GM13977 (cell line): ENCODE measurements at regions not wholly inside any gene's neighbourhood (a gene's known extent, or its start where the extent isn't known, plus 50 kb on each side); places are given as distances from the start of the nearest gene placed in this dataset.

Experiments
- DNase-seq: peaks from one replicate; pipeline ENCODE4 v3.0.0; 2012; ENCODE audit warnings: low spot score
- in situ Hi-C: fragments of 300-500 bp; cut with MboI; formaldehyde crosslinking; loops from one replicate; pipeline ENCODE4 v1.12.0; 2022; ENCODE audit warnings: low sequenced_read_pairs, low pct_unique_long_range_greater_than_20kb, mixed read lengths, inconsistent platforms; ENCODE audit not compliant: unreplicated experiment
- TF ChIP-seq, protein P1 (sequence below): IDR thresholded peaks from 2 replicates; pipeline ENCODE4 v1.5.1; 2012; ENCODE audit warnings: mild to moderate bottlenecking, control low read depth; ENCODE audit not compliant: insufficient read depth; ENCODE audit errors: extremely low read depth, missing control alignments

DNA sequence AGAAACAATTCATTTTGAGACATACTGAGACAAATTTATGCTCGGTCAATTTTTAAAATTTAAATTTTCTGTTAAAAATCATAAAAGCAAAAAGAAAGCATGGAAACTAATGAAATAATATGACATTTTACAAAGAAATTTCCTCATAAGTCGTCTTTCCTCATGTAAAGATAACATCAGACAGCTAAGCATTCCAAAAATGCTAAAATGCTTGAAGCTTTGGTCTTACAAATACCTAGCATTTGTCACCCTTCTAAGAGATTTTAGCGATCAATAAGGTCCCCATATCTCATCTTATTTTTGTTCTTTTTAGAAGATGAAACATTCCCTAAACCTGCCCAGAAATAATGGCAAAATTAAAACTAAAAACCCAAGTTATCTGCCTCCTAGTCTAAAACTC is 68.5 kb upstream of the FREM2 start:
- in situ Hi-C loops: no loop called here
- no peak for DNase-seq
- TF ChIP-seq, protein P1, sequence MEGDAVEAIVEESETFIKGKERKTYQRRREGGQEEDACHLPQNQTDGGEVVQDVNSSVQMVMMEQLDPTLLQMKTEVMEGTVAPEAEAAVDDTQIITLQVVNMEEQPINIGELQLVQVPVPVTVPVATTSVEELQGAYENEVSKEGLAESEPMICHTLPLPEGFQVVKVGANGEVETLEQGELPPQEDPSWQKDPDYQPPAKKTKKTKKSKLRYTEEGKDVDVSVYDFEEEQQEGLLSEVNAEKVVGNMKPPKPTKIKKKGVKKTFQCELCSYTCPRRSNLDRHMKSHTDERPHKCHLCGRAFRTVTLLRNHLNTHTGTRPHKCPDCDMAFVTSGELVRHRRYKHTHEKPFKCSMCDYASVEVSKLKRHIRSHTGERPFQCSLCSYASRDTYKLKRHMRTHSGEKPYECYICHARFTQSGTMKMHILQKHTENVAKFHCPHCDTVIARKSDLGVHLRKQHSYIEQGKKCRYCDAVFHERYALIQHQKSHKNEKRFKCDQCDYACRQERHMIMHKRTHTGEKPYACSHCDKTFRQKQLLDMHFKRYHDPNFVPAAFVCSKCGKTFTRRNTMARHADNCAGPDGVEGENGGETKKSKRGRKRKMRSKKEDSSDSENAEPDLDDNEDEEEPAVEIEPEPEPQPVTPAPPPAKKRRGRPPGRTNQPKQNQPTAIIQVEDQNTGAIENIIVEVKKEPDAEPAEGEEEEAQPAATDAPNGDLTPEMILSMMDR: no peak

DNA sequence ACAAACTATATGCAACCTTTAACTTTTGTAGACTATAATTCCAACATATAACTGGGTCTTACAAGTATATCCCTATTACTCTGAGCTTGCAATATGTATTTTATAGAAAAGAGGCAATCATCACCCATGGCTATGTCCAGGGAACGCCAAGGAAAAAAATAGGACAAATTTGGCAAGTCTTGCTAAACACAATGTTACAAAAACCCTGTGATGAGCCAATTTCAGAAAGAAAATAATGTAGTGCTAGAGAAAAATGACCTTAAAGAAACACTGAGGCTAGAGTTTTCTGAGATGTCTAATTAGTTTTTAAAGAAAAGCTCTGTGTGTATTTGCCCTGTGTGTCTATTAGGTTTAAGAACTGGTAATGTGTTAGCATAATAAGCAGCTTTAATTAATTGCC is 68.0 kb upstream of the FREM2 start:
- TF ChIP-seq, protein P1: no peak
- DNase-seq: no peak
- in situ Hi-C loops: no loop called here

DNA sequence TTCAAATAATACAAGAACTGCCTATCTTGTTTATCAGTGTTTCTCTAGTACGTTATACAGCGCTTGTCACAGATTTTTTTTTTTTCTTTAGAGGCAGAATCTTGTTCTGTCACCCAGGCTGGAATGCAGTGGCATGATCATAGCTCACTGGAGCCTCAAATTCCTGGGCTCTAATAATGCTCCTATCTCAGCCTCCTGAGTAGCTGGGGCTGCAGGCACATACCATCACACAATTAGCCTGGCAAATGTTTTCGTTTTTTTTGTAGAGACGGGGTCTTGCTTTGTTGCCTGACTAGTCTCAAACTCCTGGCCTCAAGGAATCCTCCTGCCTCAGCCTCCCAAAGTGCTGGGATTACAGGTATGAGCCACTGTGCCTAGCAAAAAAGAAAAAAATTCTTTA is 66.0 kb upstream of the FREM2 start:
- TF ChIP-seq, protein P1: no peak
- DNase-seq: no peak
- in situ Hi-C loops: no loop called here

DNA sequence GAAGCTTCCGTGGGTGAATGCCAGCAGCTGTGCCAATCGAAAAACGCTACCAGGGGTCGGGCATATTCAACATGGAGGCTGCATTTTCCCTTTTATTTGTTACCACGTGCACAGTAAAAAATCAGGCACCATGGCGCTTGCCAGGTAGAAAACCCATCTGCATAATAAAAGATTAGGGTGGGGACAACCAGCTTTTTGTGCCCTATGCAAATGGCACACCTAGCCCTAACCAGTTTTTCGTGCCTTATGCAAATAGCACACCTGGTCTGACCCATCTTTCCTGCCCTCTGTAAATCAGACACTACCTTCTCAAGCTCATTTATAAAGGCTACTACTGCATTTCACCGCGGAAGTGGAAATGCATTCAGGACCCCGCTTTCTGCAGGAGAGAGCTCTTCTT is 62.1 kb upstream of the FREM2 start:
- in situ Hi-C loops: no loop called here
- DNase-seq: no peak
- TF ChIP-seq, protein P1: no peak

DNA sequence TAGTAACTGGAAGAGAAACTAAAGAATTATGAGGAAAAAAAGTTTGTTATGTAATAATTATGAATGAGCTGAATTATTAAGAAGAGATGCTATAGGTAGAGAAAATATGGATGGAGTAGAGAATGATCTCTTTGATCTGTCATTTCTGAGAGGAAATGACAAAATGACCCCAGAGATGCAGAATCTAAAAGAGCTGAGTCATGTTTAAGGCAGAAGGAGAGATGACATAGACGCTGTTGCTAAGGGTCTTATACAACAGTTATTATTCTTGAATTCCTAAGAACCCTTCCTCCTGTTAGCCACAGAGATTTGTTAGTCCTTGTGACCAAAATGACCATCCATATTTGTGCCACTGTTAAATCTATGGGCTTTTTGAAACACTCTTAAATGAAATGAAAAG is 58.3 kb upstream of the FREM2 start:
- TF ChIP-seq, protein P1: no peak
- DNase-seq: no peak
- in situ Hi-C loops: no loop called here

DNA sequence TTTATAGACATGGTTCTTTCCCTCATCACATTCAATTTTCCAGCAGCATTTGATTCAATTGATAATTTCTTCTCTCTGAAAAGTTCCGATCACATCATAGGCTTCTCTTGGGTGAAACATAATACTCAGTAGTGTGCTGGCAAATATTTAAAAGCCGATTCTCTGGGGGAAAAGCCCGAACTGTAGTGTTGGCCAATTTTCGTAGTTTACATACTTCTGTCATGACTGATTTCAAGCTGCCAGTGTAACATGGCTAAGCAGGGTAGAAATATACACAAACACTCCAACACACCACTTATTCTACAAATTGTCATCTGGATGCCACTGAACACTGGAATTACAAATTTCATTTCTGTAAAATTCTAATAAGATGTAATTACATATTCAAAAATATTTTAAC is 56.1 kb upstream of the FREM2 start:
- in situ Hi-C loops: no loop called here
- DNase-seq: no peak
- TF ChIP-seq, protein P1: no peak

DNA sequence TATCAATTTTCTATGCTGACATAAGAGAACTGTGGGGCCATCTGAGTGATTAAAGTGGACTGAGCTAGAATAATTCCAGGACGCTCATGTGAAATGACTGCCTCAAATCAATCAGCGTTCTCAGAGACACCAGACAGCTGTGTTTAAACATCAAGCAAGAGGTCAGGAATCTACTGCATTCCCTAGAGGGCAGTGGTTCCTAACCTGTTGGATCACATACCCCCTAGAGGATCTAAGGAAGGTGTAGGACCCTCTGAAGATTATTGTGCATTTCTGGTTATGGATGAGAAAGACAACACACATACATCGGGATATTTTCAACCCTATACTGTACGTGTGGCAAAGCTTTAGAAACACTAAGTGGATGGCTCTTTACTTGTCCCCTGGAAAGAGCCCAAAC is 51.8 kb upstream of the FREM2 start:
- TF ChIP-seq, protein P1: no peak
- in situ Hi-C loops: no loop called here
- no peak for DNase-seq
